ENCODE measurements at regions not wholly inside any gene's neighbourhood (a gene's known extent, or its start where the extent isn't known, plus 50 kb on each side); places are given as distances from the start of the nearest gene placed in this dataset.
"Not testable (repeated sequence)": the region's sequence is repeated elsewhere in the genome, so short reads cannot be mapped to it uniquely, and the experiment has no call there.

DNA sequence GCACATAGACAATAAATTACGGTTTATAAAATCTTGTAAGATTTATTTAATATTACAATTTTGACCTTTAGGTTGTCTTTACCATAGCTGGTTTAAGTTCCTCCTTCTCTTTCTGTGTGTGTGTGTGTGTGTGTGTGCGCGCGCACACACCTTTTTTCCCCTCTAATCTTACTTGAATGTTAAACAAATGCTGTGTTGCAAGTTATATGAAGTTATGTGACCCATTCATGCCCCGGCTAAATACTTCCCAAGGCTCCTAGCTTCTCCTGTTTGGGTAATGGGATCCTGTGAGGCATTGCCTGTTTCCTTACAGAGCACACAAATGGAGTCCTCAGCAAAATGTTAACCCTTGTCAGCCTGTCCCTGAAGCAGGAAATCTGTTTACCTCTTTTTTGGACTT is 125.6 kb upstream of the ZNF608 start:
- DNase-seq (ENCODE audit: low read depth): no peak

DNA sequence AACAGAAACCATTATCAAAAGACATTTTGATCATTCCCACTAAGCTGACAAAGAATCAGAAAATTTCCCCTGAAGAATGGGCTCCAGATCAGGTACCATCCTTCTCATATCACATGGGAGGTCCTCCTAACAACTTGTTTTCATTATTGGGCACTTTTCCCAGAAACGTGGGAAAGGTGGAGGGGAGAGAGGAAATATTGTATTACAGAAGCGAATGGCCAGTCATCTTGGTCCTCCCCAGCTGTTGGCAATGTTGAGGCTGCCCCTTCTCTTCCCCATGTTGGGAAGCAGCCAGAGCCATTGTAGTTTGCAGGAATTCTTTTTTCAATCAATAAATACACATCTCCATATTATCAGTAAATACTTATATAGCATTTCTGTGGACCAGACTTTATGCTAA is 126.2 kb upstream of the ZNF608 start:
- no peak for DNase-seq (ENCODE audit: low read depth)

DNA sequence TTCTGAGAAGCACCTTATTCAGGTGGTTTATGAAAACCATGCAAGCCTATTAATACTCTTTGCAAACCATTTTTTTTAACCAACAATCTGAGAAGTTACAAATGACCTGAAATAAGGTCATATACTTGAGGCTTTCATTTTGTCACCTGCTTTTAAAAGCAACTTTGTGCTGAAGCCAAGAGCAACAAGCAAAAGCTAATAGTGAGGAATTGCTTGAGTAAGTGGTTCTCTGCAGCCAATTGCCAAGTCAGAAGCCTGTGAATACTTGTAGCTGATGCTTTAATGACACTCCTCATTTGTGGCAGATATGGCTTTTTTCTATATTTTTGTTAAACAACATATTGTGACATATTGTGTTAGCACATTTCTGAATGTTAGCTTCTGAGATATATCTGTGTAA is 126.7 kb upstream of the ZNF608 start:
- no peak for DNase-seq (ENCODE audit: low read depth)

DNA sequence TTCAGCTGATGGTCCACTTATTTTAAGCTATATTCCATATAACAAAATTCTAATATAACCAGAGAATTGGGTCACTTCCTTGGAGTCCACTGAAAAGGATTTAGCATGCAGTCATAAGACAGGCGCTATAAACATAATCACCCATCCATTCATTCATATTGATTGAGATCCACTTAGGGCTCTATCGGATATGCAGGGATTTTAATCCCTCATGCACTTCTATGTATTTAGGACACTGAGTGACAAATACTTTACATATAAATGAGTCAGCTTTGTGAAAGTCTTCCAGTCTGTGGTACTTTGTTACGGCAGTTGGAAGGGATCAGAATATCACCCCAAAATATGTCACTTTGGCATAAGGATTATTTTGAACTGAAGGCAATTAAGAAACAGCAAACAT is 127.3 kb upstream of the ZNF608 start:
- DNase-seq (ENCODE audit: low read depth): no peak

- no peak for DNase-seq (ENCODE audit: low read depth)
These were observed 130.1 kb upstream of the ZNF608 start for GRCh38 chr5:124876566-124876965.

GRCh38 chr5:124876983-124877382 is 130.5 kb upstream of the ZNF608 start:
- DNase-seq (ENCODE audit: low read depth): no peak

- DNase-seq (ENCODE audit: low read depth): no peak
These were observed 131.2 kb upstream of the ZNF608 start for GRCh38 chr5:124877501-124878146.

- DNase-seq (ENCODE audit: low read depth): no peak
These were observed 132.3 kb upstream of the ZNF608 start for GRCh38 chr5:124878583-124879342.

DNA sequence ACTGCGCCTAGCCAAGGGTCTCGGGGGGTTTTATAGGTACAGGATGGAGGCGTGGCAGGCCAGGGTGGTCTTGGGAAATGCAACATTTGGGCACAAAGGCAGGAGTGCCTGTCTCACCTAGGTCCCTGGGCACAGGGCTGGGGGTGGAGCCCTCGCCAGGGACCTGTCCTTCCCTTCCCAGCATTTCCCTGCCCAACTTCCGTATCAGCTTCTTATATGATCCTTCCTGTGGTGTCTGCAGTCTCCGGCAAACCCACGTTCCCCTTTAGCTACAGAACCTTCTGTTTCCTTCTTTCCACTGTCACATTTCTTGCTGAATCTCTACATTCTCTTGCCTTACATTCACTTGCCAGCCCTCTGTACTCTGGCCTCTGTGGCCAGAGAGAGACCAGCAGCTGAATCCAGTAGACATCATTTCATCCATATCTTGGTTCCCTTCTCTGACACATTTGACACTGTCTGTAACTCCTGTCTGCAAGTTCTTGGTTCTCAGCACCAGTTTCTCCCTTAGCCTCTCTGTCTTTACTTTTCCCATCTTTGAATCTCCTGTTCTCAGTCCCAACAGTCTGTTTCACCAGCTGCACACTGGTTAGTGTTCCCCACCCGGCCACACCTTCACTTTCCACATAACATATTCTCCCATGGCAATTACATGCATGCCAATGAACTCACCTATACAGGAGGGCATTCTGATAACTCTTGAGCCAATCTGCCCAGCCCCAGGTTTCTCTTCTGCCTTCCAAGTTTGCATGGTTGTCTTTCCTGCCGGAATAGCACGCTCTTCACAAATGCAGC is 134.7 kb upstream of the ZNF608 start:
- DNase-seq (ENCODE audit: low read depth): no peak

- DNase-seq (ENCODE audit: low read depth): no peak
These were observed 137.2 kb upstream of the ZNF608 start for GRCh38 chr5:124883681-124884080.

- no peak for DNase-seq (ENCODE audit: low read depth)
These were observed 137.7 kb upstream of the ZNF608 start for GRCh38 chr5:124884114-124884513.

DNA sequence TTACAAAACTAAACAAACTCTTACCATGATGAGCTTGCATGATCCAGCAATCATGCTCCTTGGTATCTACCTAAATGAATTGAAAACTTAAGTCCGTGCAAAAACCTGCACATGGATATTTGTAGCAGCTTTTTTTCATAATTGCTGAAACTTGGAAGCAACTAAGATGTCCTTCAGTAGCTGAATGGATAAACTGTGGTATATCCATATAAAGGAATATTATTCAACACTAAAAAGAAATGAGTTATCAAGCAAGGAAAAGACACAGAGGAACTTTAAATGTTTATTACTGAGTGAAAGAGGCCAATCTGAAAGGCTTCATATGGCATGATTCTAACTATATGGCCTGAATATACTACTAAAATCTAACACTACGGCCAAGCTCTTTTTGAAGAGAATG is 139.1 kb upstream of the ZNF608 start:
- DNase-seq (ENCODE audit: low read depth): no peak

- no peak for DNase-seq (ENCODE audit: low read depth)
These were observed 140.8 kb upstream of the ZNF608 start for GRCh38 chr5:124887223-124887622.

DNA sequence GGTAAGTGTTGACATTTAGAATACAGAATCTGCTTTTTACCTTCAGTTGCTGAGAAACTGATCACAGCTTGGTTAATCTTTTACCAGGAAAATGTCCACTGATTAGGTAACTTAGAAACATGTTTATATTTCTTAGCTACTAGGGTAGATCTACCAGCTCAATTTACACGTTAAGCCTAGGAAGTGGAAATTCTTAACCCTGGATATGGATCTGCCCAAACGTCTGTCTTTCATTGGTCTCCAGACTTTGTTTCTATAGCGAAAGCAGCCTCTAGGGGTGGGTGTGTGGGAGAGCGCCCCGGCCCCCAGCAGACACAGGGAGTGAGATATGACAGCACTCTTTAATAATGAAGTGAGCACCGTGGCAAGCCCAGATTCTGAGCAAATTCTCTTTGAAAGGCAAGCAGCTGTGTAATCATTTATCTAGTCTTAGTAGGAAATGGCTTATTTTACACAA is 141.6 kb upstream of the ZNF608 start:
- DNase-seq (ENCODE audit: low read depth): no peak

- no peak for DNase-seq (ENCODE audit: low read depth)
These were observed 142.4 kb upstream of the ZNF608 start for GRCh38 chr5:124888622-124889485.

DNA sequence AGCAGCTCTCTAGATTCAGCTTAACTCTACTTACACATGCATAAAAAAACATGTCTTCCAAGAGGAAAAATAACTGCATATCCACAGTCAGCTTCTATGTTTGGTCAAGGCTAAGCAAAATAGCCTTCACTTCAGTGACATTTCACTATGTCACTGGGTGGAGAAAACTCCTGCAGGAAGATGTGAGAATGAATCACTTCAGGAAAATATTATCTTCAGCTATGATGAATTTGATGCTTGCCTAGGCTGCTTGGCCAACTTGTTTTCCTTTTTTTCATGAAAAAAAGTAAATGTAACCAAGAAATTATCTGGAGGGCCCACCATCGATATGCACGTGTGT is 143.0 kb upstream of the ZNF608 start:
- no peak for DNase-seq (ENCODE audit: low read depth)

GRCh38 chr5:124889850-124890249 is 143.4 kb upstream of the ZNF608 start:
- DNase-seq (ENCODE audit: low read depth): no peak

GRCh38 chr5:124890442-124890841 is 144.0 kb upstream of the ZNF608 start:
- DNase-seq (ENCODE audit: low read depth): not testable (repeated sequence)

DNA sequence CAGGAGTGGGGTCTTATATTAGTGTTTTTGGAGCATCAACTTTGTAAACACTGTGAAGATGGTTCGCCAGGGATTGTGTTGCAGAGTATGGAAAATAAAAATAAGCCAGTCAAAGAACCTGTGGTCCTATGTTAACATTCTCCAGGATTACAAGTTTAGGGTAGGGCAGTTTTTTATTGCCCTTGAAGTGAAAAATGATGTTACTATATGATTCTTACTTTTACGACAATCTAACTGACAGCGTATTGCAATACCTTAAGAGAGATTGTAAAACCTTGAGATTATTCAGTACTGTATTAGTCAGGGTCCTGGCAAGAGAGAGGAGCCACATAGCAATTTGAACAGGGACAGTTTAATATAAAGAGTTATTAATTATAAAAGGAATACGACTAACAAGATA is 144.7 kb upstream of the ZNF608 start:
- DNase-seq (ENCODE audit: low read depth): no peak

- no peak for DNase-seq (ENCODE audit: low read depth)
These were observed 145.9 kb upstream of the ZNF608 start for GRCh38 chr5:124892185-124892848.

GRCh38 chr5:124894541-124894940 is 148.1 kb upstream of the ZNF608 start:
- DNase-seq (ENCODE audit: low read depth): no peak

DNA sequence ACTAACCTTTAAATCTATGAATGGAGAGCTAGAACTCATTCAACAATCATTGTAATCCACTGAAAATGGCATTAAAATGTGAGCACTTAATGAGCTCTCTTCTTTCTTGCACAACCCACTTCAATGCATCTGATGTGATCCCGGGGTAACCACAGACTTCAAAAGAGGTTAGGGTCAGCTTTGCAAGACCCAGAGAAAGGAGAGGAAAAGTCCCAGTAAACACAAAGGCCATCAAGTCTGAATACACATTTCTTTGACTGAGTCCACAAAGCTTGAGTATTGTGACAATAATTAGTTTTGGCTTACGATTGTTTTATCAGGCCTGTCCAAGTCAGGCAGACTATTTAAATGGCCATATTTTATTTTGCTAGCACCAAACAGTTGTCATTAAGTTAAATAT is 148.8 kb upstream of the ZNF608 start:
- DNase-seq (ENCODE audit: low read depth): no peak

Data from fibroblast of the conjunctiva (primary cell).